Activated CD4-positive, alpha-beta T cell treated with anti-CD3 and anti-CD28 coated beads, Interleukin-10, Interleukin-2, amounts not matched to agents 100 ng/mL and 50 ng/mL, durations not matched to agents 16 hours and 8 hours (primary cell): ENCODE measurements at regions not wholly inside any gene's neighbourhood (a gene's known extent, or its start where the extent isn't known, plus 50 kb on each side); places are given as distances from the start of the nearest gene placed in this dataset.

Experiments used
- DNase-seq: peaks from one replicate; pipeline ENCODE4 v3.0.0-alpha.2; 2020

DNA sequence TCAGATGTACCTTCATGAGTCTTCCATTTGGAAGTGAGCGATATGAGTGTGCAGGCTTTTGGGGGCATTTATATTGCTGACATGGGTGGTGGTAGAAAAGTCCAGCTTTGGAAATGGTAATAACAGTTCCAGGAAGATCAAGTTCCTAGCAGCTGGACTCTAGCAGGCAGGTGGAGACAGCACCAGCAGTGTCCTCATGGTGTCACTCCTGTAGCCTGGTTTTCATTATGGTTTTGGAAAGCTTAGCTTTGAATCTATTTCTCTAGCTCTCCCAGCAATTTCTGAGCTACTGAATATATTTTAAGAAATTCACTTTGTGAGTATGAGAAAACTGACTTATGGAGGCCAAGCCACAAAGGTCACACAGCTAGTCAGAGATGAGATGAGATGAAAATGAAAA lies 523.2 kb upstream of the HTR2A start:
- no peak for DNase-seq

DNA sequence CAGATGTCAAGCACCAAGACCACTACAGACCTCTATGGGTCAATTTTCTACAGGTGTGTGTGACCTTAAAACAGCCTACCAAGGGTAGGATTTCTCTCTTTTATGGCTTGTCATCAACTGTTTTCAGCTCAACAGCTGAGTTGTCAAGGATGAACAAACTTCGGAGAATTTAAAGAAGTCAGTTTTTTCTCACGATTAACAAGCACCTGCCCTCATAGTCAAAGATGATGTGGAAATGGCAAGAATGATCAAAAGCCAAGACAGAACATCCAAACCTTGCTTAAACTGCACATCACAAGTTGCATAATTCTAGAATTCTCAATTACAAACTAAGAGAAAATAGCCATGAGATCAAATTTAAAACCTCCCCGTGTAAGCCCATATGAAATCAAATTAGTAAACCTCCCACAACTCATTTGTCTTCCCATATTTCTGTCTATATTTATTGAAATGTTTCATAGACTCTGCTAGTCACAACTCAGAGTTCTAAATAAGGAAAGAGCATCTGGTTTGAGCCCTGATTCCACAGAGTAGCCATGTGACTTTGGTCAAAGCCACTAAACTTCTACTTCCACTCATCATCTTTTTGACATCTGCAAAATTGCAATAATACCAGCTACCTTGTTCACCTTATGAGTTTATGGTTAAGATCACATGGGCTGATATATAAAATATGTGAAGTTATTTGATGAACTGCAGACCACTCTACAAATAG lies 521.5 kb upstream of the HTR2A start:
- DNase-seq: no peak

GRCh38 chr13:47417485-47417884 lies 520.6 kb upstream of the HTR2A start:
- DNase-seq: no peak

DNA sequence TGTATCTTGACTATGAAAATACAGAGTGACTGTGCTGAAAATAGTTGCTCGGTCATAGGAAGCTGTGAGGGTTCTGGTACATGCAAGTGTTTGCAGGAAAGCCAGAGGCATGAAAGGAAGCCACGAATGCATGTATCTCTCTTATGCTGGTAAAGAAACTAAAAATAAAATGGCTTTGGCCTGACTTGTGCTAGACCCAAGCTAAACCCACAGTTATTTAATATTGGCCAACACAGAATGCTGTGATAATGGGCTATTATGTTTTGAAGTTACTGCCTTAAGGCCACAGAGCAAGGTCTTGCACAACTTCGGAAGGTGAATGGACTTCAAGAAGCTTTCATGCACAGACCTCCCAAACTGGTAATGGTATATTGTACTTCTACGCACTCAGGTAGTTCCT lies 518.2 kb upstream of the HTR2A start:
- no peak for DNase-seq

GRCh38 chr13:47413526-47413925 lies 516.7 kb upstream of the HTR2A start:
- DNase-seq: no peak

DNA sequence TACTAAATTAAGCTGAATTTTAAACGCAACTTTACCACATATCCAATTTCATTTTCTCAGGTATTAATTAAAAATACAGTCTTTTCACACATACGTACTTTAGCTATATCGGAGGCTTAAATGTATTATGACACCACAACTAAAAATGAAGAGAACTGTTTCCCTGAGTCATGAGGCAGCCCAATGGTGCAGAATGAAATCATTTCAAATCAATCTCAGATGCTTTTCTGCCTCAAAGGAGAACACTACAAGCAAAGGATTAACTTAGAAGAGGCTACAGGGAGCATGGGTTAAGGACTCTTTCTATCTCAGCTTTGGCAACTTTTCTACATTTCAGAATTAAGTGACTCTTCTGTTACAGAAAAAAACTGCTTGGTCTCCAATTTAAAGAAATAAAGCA lies 516.3 kb upstream of the HTR2A start:
- no peak for DNase-seq

- DNase-seq: no peak
Observed at GRCh38 chr13:47409778-47410177, 512.9 kb upstream of the HTR2A start.

- no peak for DNase-seq
Observed at GRCh38 chr13:47408546-47409319, 511.9 kb upstream of the HTR2A start.

GRCh38 chr13:47407808-47408207 lies 511.0 kb upstream of the HTR2A start:
- no peak for DNase-seq

- DNase-seq: no peak
Observed at GRCh38 chr13:47399599-47399998, 502.7 kb upstream of the HTR2A start.

DNA sequence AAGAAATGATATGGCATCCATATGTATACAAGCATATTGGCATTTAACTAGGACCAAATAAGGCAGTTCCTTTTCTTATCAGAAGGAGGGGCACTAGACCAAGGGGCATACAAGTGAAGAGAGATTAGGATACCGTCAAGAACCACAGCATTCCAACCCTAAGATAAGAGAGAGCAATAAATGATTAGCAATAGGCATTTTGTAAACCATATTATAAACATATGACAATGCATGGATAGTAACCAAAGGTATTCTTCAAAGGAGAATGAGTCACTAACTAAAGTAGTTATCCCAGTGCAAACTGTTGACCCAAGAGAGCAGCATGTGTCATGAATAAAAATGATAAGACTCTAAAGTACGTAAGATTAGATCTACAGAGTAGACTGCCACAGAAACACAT lies 500.9 kb upstream of the HTR2A start:
- DNase-seq: no peak

- no peak for DNase-seq
Observed at GRCh38 chr13:47396915-47397314, 500.1 kb upstream of the HTR2A start.

DNA sequence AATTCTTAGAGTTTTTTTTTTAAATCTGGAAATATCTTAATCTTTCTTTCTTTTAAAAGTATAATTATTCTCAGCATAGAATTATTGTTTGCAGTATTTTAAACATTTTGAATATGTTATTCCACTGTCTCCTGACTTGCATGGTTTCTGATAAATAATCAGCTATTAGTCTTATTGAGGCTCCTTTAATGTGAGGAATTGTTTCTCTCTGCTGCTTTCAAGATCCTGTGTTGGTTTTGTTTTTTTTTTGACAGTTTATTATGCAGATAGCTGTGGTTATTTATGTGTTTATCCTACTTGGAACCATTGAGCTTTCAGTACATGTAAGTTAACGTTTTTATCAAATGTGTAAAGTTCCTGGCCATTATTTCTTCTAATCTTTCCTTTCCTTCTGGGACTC lies 477.9 kb upstream of the HTR2A start:
- DNase-seq: no peak

DNA sequence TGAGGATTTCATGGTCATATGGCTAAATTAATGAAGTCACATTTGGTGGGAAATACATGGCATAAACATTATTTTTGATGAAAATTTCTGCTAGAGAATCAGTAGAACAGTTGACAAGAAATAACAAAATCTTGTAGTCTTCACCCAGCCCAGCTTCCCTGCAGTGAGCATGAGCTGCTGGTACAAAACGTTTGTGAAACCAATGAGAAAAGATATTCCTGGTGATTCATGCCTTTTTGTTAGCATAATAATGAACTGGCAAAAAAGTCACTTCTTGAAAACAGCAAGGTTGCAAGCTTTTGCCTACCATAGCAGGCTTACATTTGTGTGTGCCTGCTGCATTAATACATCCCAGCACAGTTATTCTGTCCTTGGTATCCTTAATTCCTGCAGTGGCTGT lies 475.9 kb upstream of the HTR2A start:
- DNase-seq: no peak

- DNase-seq: no peak
Observed at GRCh38 chr13:47351798-47352197, 454.9 kb upstream of the HTR2A start.

GRCh38 chr13:47350334-47351124 lies 453.7 kb upstream of the HTR2A start:
- no peak for DNase-seq

DNA sequence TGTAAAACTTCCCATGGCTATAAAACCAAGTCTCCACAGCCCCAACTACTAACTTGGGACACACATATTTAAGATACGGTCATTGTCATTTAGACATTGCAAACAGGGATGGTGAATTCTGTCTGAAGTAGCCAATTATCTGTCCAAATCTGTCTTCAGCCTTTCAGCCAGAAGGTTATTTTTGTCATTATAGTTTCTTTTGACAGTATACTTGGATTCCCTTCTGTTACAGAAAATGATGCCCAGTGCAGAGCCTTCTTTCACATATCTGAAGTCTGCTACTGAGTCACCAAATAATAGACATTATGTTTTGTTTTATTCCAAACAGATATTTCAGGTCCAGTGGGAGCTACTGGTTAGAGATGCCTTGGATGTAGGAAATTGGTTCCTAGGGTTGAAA lies 452.4 kb upstream of the HTR2A start:
- no peak for DNase-seq

GRCh38 chr13:47337781-47338507 lies 441.1 kb upstream of the HTR2A start:
- no peak for DNase-seq

- DNase-seq: no peak
Observed at GRCh38 chr13:47334173-47334572, 437.3 kb upstream of the HTR2A start.

- DNase-seq: no peak
Observed at GRCh38 chr13:47332149-47332548, 435.3 kb upstream of the HTR2A start.

- DNase-seq: no peak
Observed at GRCh38 chr13:47330031-47330430, 433.2 kb upstream of the HTR2A start.

DNA sequence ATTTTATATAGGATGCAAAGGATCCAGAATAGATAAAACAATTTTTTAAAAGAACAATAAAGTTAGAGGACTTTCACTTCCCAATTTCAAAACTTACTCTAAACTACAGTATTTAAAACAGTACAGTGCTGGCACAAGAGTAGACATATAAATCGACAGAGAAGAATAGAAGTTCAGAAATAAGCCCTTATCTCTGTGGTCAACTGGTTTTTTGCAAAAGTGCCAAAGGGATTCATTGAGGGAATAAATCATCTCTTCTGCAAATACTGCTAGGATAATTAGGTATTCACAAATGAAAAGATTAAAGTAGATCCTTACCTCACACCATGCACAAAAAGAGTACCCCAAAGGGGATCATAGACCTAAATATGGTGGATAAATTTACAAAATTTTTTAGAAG lies 431.0 kb upstream of the HTR2A start:
- no peak for DNase-seq

GRCh38 chr13:47326061-47326460 lies 429.2 kb upstream of the HTR2A start:
- no peak for DNase-seq
